CD4-positive, alpha-beta T cell (primary cell): ENCODE measurements at regions not wholly inside any gene's neighbourhood (a gene's known extent, or its start where the extent isn't known, plus 50 kb on each side); places are given as distances from the start of the nearest gene placed in this dataset.

ENCODE experiments used
- ATAC-seq: fragments of 200-7000 bp; cut with Tn5 transposase; one replicate; pipeline ENCODE4 v1.10.0; 2022; ENCODE audit warnings: mild to moderate bottlenecking; ENCODE audit not compliant: poor library complexity
- CTCF ChIA-PET: fragments of 350-600 bp; sonication (Branson Sonifier 250); formaldehyde crosslinking; loops from one replicate; lab custom pipeline; 2021; ENCODE audit warnings: antibody characterized with exemption, inconsistent platforms; lab: Charles Lee
- POLR2A ChIA-PET: fragments of 350-600 bp; sonication (Branson Sonifier 250); formaldehyde crosslinking; loops from one replicate; lab custom pipeline; 2021; ENCODE audit warnings: antibody characterized with exemption, inconsistent platforms; lab: Charles Lee
- DNase-seq, 14 experiments: peaks; one replicate each; pipeline ENCODE4 v3.0.0-alpha.2; 2013 to 2020; ENCODE audit warnings: mixed read lengths in 2 of 14
- H3K27ac ChIP-seq, 2 donors: one replicate each; pipeline versions ENCODE4 v1.5.1 to v1.7.0; 2013; ENCODE audit warnings: low read length in 2 of 2, low read depth in 1 of 2, mild to moderate bottlenecking in 1 of 2
- H3K27me3 ChIP-seq, 2 experiments: 1 replicate in 1 of 2; 2 replicates in 1 of 2; pipeline versions ENCODE4 v1.6.1 to v1.7.0; 2013; ENCODE audit warnings: low read length in 2 of 2, control low read depth in 1 of 2, mild to moderate bottlenecking in 1 of 2, moderate library complexity in 1 of 2; ENCODE audit not compliant: insufficient read depth in 2 of 2, control insufficient read depth in 1 of 2
- H3K36me3 ChIP-seq: one replicate; pipeline ENCODE4 v1.6.1; 2013; ENCODE audit warnings: low read length, control low read depth; ENCODE audit not compliant: insufficient read depth
- H3K4me1 ChIP-seq: one replicate; pipeline ENCODE4 v1.6.1; 2013; ENCODE audit warnings: low read length, control low read depth; ENCODE audit not compliant: insufficient read depth
- H3K4me3 ChIP-seq: one replicate; pipeline ENCODE4 v1.5.1; 2013; ENCODE audit warnings: mild to moderate bottlenecking, low read length, moderate library complexity
- H3K9me3 ChIP-seq, 2 experiments: 1 replicate in 1 of 2; 2 replicates in 1 of 2; pipeline versions ENCODE4 v1.6.1 to v1.7.0; 2013; ENCODE audit warnings: low read length in 2 of 2, mild to moderate bottlenecking in 2 of 2, control low read depth in 1 of 2, moderate library complexity in 1 of 2; ENCODE audit not compliant: control insufficient read depth in 1 of 2, insufficient read depth in 1 of 2
- H3K27ac Mint-ChIP-seq: one replicate; pipeline ENCODE4 v1.8.0; 2020; ENCODE audit warnings: mixed read lengths
- H3K27me3 Mint-ChIP-seq: one replicate; pipeline ENCODE4 v1.8.0; 2021; ENCODE audit warnings: mixed read lengths
- H3K36me3 Mint-ChIP-seq: one replicate; pipeline ENCODE4 v1.8.0; 2021; ENCODE audit warnings: low read depth, mixed read lengths
- H3K4me1 Mint-ChIP-seq: one replicate; pipeline ENCODE4 v1.8.0; 2021; ENCODE audit warnings: low read depth, mixed read lengths
- H3K4me3 Mint-ChIP-seq: one replicate; pipeline ENCODE4 v1.8.0; 2020; ENCODE audit warnings: mild to moderate bottlenecking, mixed read lengths
- H3K9me3 Mint-ChIP-seq: one replicate; pipeline ENCODE4 v1.8.0; 2020; ENCODE audit warnings: mixed read lengths
- intact Hi-C, 2 experiments: fragments of 100-400 bp; cut with DNase I in 1 of 2; cut with micrococcal nuclease in 1 of 2; formaldehyde crosslinking; loops; one replicate each; pipeline versions ENCODE4 v1.15.1 to v1.9.0; 2023 to 2025; cut with DNase I, micrococcal nuclease
- TF ChIP-seq, protein P1 (sequence below): fragments of 200-600 bp; IDR thresholded peaks from one replicate; pipeline ENCODE4 v1.8.0; 2022; ENCODE audit warnings: antibody characterized with exemption, mild to moderate bottlenecking

GRCh38 chr14:98368221-98368620, 903.8 kb downstream of the BCL11B start:
- peaks cover 54% of the 10 kb centered on the region for H3K4me1 Mint-ChIP-seq
- ChIA-PET CTCF (no interaction called here), POLR2A (no interaction called here)
- H3K36me3 Mint-ChIP-seq, result no peaks in the 10 kb centered on the region
- H3K27ac Mint-ChIP-seq, result no peak overlapping the region
- H3K27ac ChIP-seq, result no peak overlapping the region
- H3K4me1 ChIP-seq, result peaks cover 14% of the 10 kb centered on the region
- TF ChIP-seq, protein P1, sequence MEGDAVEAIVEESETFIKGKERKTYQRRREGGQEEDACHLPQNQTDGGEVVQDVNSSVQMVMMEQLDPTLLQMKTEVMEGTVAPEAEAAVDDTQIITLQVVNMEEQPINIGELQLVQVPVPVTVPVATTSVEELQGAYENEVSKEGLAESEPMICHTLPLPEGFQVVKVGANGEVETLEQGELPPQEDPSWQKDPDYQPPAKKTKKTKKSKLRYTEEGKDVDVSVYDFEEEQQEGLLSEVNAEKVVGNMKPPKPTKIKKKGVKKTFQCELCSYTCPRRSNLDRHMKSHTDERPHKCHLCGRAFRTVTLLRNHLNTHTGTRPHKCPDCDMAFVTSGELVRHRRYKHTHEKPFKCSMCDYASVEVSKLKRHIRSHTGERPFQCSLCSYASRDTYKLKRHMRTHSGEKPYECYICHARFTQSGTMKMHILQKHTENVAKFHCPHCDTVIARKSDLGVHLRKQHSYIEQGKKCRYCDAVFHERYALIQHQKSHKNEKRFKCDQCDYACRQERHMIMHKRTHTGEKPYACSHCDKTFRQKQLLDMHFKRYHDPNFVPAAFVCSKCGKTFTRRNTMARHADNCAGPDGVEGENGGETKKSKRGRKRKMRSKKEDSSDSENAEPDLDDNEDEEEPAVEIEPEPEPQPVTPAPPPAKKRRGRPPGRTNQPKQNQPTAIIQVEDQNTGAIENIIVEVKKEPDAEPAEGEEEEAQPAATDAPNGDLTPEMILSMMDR, result no peak
- ATAC-seq (no peak), DNase-seq (no peak)
- no peak overlapping the region for H3K4me3 Mint-ChIP-seq
- intact Hi-C loops, result no loop called here
- H3K27me3 ChIP-seq, result no peaks in the 10 kb centered on the region
- H3K27me3 Mint-ChIP-seq, result no peaks in the 10 kb centered on the region
- no peaks in the 10 kb centered on the region for H3K9me3 ChIP-seq
- no peaks in the 10 kb centered on the region for H3K36me3 ChIP-seq
- H3K9me3 Mint-ChIP-seq, result no peaks in the 10 kb centered on the region
- no peak overlapping the region for H3K4me3 ChIP-seq

DNA sequence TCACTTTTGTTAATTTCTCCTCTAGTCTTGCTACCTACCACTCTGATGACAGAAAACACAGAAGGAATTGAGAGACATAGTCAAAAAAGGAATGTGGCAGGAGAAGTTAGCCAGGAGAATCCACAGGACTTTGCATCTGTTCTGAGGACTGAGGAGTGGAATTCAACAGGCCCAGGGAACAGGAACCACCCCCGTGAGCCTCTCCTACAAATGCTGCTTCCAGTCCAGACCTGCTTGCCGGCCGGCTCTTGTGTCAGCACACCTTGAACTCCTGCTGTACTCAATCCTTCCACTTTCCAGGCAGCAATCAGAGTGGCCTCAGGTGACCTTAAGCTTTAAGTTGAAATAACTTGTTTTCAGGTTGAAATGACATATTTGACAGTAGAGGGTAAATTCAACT, 903.1 kb downstream of the BCL11B start:
- H3K27me3 ChIP-seq, result no peaks in the 10 kb centered on the region
- no peak for ATAC-seq
- no peak for DNase-seq
- CTCF ChIA-PET, result no interaction called here
- no peaks in the 10 kb centered on the region for H3K27me3 Mint-ChIP-seq
- TF ChIP-seq, protein P1, result no peak
- no peak overlapping the region for H3K27ac ChIP-seq
- no peak overlapping the region for H3K4me3 ChIP-seq
- H3K36me3 Mint-ChIP-seq, result no peaks in the 10 kb centered on the region
- POLR2A ChIA-PET, result no interaction called here
- H3K4me3 Mint-ChIP-seq, result peak overlapping the region; percentile 7
- H3K9me3 ChIP-seq, result no peaks in the 10 kb centered on the region
- H3K27ac Mint-ChIP-seq, result no peak overlapping the region
- no peaks in the 10 kb centered on the region for H3K36me3 ChIP-seq
- H3K9me3 Mint-ChIP-seq, result no peaks in the 10 kb centered on the region
- peaks cover 14% of the 10 kb centered on the region for H3K4me1 ChIP-seq
- H3K4me1 Mint-ChIP-seq, result peaks cover 58% of the 10 kb centered on the region
- intact Hi-C loops, result no loop called here

- H3K4me1 ChIP-seq, result peaks cover 14% of the 10 kb centered on the region
- intact Hi-C loops, result no loop called here
- no peaks in the 10 kb centered on the region for H3K27me3 Mint-ChIP-seq
- no peaks in the 10 kb centered on the region for H3K9me3 ChIP-seq
- no peaks in the 10 kb centered on the region for H3K27me3 ChIP-seq
- H3K4me1 Mint-ChIP-seq, result peaks cover 62% of the 10 kb centered on the region
- ChIA-PET CTCF (no interaction called here), POLR2A (interaction anchor here (0.7 kb wide), 1 partner anchor 41 kb away, joined by 3 read pairs; no protein-coding TSS in a partner anchor)
- DNase-seq (no peak), ATAC-seq (no peak)
- no peaks in the 10 kb centered on the region for H3K36me3 Mint-ChIP-seq
- H3K4me3 ChIP-seq, result no peak overlapping the region
- H3K27ac ChIP-seq, result no peak overlapping the region
- TF ChIP-seq, protein P1, result no peak
- no peaks in the 10 kb centered on the region for H3K36me3 ChIP-seq
- no peak overlapping the region for H3K4me3 Mint-ChIP-seq
- no peaks in the 10 kb centered on the region for H3K9me3 Mint-ChIP-seq
- H3K27ac Mint-ChIP-seq, result no peak overlapping the region
Measured at GRCh38 chr14:98369344-98369743, 902.7 kb downstream of the BCL11B start.
